ENCODE measurements at regions not wholly inside any gene's neighbourhood (a gene's known extent, or its start where the extent isn't known, plus 50 kb on each side); places are given as distances from the start of the nearest gene placed in this dataset.
"Not testable (repeated sequence)": the region's sequence is repeated elsewhere in the genome, so short reads cannot be mapped to it uniquely, and the experiment has no call there.

DNA sequence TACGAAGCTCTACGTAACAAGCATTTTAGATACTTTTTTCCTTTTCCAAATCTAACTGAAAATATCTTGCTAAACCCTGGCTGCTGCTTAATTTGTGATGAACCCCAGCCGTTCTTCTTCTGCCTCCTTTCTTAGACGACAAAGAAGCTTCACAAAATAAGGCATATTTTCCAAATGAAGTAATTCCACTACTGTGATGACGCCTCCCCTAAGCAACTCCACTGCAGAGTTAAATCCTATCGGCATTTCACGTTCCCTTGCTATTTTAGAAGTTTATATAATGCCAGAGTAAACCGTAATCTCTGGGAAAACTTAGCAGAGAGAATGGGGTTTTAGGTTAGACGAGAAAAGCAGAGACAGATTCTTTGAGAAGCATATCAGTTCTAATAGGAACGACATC is 683.1 kb upstream of the SALL1 start (continued):
- TF ChIP-seq MAX (IDR thresholded peaks at IDR 0.05) (no peak), SP1 (IDR thresholded peaks at IDR 0.05; ENCODE audit: low read depth) (no peak), ZBTB33 (IDR thresholded peaks at IDR 0.05; ENCODE audit: extremely low read depth, insufficient replicate concordance, low read length) (no peak), POLR2A (IDR thresholded peaks at IDR 0.05; ENCODE audit: borderline replicate concordance, extremely low read depth, insufficient read depth, insufficient read length) (no peak)
- TF ChIP-seq, protein P1, sequence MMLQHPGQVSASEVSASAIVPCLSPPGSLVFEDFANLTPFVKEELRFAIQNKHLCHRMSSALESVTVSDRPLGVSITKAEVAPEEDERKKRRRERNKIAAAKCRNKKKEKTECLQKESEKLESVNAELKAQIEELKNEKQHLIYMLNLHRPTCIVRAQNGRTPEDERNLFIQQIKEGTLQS (IDR thresholded peaks at IDR 0.05): no peak

DNA sequence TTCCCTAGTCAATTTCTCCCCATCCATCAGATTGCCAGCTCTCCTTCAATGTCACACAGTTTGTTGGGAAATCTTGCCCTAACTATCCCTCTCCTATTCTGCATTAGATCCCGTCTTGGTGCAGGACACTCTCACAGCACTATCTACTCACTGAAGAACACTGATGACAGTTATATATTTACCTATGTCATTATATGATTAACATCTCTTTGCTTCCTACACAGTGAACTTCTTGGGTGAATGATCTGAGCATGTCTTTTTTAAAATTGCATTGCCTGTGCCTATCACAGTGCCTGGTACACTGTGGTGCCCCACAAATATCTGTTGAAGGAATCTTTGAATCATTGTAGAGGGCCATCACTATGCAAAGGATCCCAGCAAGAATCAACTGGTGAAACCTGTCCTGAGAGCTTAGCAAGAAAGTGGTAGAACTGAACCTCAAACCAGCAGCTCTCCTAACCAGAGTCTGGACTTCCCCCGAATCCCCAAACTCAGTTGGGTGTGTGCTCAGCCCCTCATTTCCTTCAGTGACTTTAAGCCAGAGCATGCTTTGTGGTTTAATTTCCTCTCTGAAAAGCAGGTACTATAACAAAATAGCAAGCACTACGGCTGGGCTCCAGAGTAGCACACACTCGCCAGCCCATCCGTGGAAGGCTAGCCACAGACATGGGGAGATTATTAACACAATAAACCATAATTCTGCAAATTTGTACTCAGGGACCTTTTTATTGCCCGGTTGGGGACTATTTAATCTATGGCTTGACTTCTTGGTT is 680.7 kb upstream of the SALL1 start:
- ChIA-PET POLR2A (no interaction called here), RAD21 (ENCODE audit: low non-redundant PET in 1 of 2, low total read pairs in 2 of 2, uncharacterized antibody in 2 of 2, unreplicated experiment in 2 of 2) (no interaction called here), CTCF (no interaction called here)
- TF ChIP-seq TCF7L2 (IDR thresholded peaks at IDR 0.05; ENCODE audit: borderline replicate concordance, extremely low read depth, insufficient read depth, insufficient read length) (no peak), RAD21 (IDR thresholded peaks at IDR 0.05; ENCODE audit: low read depth) (no peak), CEBPB (IDR thresholded peaks at IDR 0.05; ENCODE audit: low read depth) (no peak), JUND (IDR thresholded peaks at IDR 0.05) (no peak), ELF1 (IDR thresholded peaks at IDR 0.05; ENCODE audit: borderline replicate concordance, low read depth) (no peak), CBX3 (IDR thresholded peaks at IDR 0.05; ENCODE audit: low read depth) (no peak), POLR2AphosphoS5 (IDR thresholded peaks at IDR 0.05; ENCODE audit: low read depth, low read length) (no peak), REST (IDR thresholded peaks at IDR 0.05; ENCODE audit: low read depth) (no peak)
- Histone ChIP-seq H3K4me2 (ENCODE audit: low read length) (no peak overlapping the region), H3K27me3 (ENCODE audit: insufficient read depth, low read length) (no peaks in the 10 kb centered on the region), H3K9me2 (ENCODE audit: insufficient read depth) (no peaks in the 10 kb centered on the region), H3K4me3 (replicated peaks in 1 of 2; ENCODE audit: low read depth in 1 of 2, low read length in 2 of 2) (no peak overlapping the region), H3K79me2 (ENCODE audit: insufficient read depth, low read length) (no peaks in the 10 kb centered on the region), H3K36me3 (ENCODE audit: control insufficient read depth in 1 of 2, insufficient read depth in 2 of 2, low read length in 2 of 2) (no peaks in the 10 kb centered on the region), H3K4me1 (ENCODE audit: control insufficient read depth in 1 of 2, insufficient read depth in 2 of 2, low read length in 2 of 2) (no peaks in the 10 kb centered on the region), H3K9me3 (ENCODE audit: control insufficient read depth in 1 of 2, insufficient read depth in 1 of 2, low read depth in 1 of 2, low read length in 2 of 2) (peaks cover 0 to 16% of the 10 kb centered on the region in 2 experiments; a peak in 2 of 4 replicates), H2AFZ (ENCODE audit: low read depth, low read length, poor library complexity, severe bottlenecking) (no peak overlapping the region), H3K9ac (ENCODE audit: low read length) (no peak overlapping the region), H4K20me1 (ENCODE audit: insufficient read depth) (no peaks in the 10 kb centered on the region), H3K27ac (ENCODE audit: low read depth, low read length) (no peak overlapping the region)
- no peak for ATAC-seq
- DNase-seq (ENCODE audit: low read depth, low spot score): no peak
- intact Hi-C loops (cut with micrococcal nuclease): no loop called here
- BruUV-seq (replicated peaks): no TSS peak

- H3K4me1 ChIP-seq (ENCODE audit: control insufficient read depth in 1 of 2, insufficient read depth in 2 of 2, low read length in 2 of 2); H3K4me2 ChIP-seq (ENCODE audit: low read length); BruUV-seq (replicated peaks); H3K4me3 ChIP-seq (replicated peaks in 1 of 2; ENCODE audit: low read depth in 1 of 2, low read length in 2 of 2); DNase-seq (ENCODE audit: low read depth, low spot score); ATAC-seq; H3K36me3 ChIP-seq (ENCODE audit: control insufficient read depth in 1 of 2, insufficient read depth in 2 of 2, low read length in 2 of 2); H3K27me3 ChIP-seq (ENCODE audit: insufficient read depth, low read length); H3K27ac ChIP-seq (ENCODE audit: low read depth, low read length); H3K9me2 ChIP-seq (ENCODE audit: insufficient read depth); RAD21 ChIA-PET (ENCODE audit: low non-redundant PET in 1 of 2, low total read pairs in 2 of 2, uncharacterized antibody in 2 of 2, unreplicated experiment in 2 of 2); H3K79me2 ChIP-seq (ENCODE audit: insufficient read depth, low read length); intact Hi-C loops (cut with micrococcal nuclease); POLR2A ChIA-PET; H3K9ac ChIP-seq (ENCODE audit: low read length); H4K20me1 ChIP-seq (ENCODE audit: insufficient read depth); CTCF ChIA-PET; H2AFZ ChIP-seq (ENCODE audit: low read depth, low read length, poor library complexity, severe bottlenecking): not testable (repeated sequence)
- peaks cover 0 to 16% of the 10 kb centered on the region in 2 experiments; a peak in 2 of 4 replicates for H3K9me3 ChIP-seq (ENCODE audit: control insufficient read depth in 1 of 2, insufficient read depth in 1 of 2, low read depth in 1 of 2, low read length in 2 of 2)
Observed at GRCh38 chr16:51831034-51831433, 680.0 kb upstream of the SALL1 start.
